ACHN (cell line): ENCODE measurements at regions not wholly inside any gene's neighbourhood (a gene's known extent, or its start where the extent isn't known, plus 50 kb on each side); places are given as distances from the start of the nearest gene placed in this dataset.
A peak's percentile ranks its signal among the peaks of the same experiment; 100 is the strongest.
"Not testable (repeated sequence)": the region's sequence is repeated elsewhere in the genome, so short reads cannot be mapped to it uniquely, and the experiment has no call there.

Experiments
- DNase-seq: peaks from one replicate; pipeline ENCODE4 v3.0.0-alpha.2; 2015
- in situ Hi-C: cut with HindIII; loops from 2 replicates; pipeline ENCODE4 v1.10.0; 2017; ENCODE audit warnings: low sequenced_read_pairs, low pct_ligation_motif_present, low pct_unique_long_range_greater_than_20kb

DNA sequence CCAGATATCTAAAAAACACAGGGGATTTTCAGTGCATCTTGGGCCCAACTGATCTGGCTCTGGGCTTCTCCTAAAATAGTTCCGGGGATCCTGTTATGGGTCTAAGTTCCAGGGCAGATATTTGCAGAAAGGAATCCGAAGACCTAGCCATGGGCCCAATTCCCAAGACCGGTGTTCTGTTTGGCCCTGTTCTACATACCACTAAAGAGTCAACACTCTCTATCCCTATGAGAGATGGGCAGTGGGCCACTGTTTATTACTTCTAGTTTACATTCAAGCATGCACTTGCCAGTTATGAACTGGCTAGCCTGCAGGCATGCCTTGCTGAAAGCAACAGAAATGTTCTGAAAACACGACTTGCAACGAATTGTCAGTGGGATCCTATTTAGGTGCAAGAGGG lies 87.4 kb upstream of the PLCB4 start:
- DNase-seq: no peak
- in situ Hi-C loops: no loop called here

DNA sequence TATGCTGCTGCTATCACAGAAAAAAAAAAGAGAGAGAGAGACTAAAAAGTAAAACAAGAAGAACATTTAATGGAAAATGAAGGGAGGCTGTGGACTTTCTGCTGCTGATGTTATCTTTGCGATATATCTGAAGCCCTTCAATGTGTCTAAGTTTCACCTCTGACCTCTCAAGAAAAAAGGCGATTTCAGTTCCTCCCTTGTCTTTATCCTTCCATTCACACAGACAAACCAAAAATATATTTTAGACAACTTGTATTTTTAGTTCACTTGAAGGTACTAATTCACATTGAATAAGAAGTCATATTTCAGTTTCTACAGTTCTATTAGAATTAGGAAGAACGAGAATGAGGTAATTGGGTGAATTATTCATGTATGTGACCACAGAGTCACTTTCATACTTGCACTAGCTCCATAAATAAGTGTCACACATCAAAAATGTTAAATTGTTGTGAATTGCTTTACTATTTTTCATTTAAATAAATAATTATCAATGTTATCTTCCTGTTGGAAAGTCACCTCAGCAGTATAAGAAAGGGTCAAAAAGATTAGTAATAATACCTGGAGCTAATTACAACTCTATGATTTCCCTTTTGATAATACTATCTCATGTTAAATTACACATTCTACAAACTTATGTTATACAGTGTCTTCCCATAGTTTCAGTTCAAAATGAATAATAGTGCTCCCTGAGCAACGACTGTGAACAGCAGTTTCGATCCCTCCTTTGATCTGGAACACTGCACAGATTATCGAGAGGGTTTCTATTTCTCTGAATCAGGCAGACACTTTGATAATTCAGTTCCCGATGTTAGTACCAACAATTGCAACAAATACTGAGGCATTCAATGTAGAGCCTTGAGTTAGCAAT lies 85.2 kb upstream of the PLCB4 start:
- in situ Hi-C loops: no loop called here
- no peak for DNase-seq

DNA sequence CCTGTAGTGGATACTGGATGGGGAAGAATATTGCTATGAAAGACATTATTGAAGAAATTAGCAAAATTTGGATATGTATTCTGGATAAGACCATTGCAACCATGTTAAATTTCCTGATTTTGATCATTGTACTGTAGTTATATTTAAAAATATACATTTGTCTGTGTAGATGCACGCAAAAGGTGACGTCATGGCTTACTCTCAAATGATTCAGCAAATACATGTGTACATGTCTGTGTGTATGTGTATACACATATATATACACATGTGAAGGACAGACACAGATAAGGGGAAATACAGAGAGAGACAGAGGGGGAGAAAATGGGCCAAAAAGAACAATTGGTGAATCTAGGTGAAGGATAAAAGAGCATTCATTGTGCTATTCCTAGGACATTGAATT lies 82.3 kb upstream of the PLCB4 start:
- no peak for DNase-seq
- in situ Hi-C loops: no loop called here

DNA sequence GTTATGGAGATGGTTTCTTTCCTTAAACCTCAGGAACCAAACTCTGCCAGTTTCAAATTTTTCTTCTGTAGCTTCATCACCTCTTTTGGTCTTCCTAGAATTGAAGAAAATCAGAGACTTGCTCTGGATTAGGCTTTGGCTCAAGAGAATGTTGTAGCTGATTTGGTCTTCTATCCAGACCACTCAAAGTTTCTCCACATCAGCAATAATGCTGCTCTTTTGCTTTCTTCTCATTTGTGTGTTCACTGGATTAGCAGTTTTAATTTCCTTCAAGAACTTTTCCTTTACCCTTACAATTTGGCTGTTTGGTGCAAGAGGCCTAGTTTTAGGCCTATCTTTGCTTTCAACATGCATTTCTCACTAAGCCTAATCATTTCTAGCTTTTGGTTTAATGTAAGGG lies 78.1 kb upstream of the PLCB4 start:
- in situ Hi-C loops: no loop called here

DNA sequence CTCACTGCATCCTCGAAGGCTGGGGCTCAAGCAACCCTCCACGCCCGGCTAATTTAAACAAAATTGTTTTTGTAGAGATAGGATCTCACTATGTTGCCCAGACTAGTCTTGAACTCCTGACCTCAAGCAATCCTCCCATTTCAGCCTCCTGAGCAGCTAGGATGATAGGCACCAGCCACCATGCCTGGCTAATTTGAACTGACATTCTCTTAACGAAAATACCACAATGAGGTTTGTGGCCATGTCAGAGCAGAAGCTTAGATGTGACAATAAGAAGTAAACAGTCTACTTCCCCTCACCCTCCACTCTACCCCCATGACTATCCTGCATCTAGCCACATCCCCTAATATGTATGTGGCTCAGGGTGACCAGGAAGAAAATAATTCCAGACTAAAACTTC lies 74.8 kb upstream of the PLCB4 start:
- DNase-seq: no peak
- in situ Hi-C loops: no loop called here

More for the DNA sequence above, 78.1 kb upstream of the PLCB4 start:
- DNase-seq: no peak

DNA sequence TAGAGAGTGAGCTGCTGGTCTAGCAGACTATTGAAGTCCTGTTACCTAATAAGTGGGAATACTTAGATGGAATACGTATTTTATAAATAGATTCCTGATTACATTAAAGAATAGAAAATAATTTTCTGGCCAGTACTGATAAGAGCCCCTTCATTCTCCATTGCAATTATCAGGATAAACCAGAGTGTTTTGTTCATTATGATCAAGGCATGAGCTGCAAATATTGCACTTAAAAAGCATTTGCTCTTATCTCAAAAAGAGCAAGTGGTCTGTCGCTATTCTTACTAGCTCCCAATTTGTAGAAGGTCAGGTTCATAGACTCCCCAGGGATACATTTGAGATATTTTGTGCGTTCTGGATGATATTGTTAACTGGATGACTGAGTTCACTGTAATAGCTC lies 73.1 kb upstream of the PLCB4 start:
- no peak for DNase-seq
- in situ Hi-C loops: no loop called here

DNA sequence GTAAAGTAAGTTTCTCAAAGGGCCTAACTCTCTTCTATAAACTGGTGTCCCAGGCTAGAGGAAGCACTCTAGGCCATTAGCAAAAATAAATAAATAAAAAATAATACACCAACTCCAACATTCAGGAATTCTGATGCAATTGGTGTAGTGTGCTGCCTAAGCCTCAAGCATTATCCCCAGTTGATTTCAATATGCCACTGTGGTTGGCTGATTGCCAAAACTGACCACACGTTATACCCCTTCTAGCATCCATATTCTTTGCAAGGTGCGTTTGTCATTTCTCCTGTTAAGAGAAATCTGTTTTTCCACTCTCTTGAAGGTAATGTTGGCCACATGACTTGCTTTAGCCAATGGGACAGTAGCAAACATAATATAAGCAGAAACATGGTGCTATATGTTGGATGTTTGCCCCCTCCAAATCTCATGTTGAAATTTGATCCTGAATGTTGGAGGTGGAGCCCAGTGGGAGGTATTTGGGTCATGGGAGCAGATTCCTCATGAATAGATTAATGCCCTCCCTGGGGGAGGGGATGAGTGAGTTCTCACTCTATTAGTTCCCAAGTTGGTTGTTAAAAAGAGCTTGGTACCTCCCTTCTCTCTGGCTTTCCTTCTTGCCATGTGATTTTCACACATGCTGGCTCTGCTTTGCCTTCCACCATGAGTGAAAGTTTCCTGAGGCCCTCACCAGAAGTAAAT lies 71.9 kb upstream of the PLCB4 start:
- in situ Hi-C loops: no loop called here
- DNase-seq: no peak

DNA sequence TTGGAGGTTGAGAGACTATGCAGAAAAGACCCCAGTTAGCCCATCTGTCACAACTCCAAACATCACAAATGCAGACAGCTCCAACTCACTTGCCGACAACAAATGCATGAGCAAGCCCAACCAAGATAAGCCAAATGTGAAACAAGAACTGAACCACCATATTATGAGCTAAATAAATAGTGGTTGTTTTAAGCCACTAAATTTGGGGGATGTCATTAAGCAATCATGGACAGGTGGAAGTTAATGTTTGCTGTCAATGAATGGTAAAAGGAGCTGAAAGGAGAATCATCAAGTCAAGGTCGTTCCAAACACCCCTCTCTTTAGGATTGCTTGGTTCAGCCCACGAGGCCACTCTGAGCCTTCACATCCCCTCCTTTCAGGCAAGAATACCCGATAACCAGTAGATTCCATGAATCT lies 71.2 kb upstream of the PLCB4 start:
- DNase-seq: no peak

DNA sequence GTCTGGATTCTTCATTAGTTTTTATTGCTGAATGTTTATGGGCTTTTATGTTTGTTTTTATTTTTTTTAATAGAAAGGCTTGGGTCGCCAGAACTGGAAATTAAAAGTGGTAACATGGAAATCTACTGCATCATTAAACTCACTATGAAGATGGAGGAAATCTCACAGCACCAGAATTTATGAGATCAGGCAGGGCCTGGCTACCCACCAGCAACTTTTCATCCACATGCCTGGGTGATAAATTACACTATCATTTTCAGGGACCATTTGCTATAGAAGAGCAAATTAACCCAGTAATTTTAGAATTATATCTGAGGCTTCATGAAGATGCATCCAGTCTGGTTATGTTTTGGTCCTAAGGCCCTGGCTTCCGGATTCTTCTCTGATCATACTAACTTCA lies 57.8 kb upstream of the PLCB4 start:
- in situ Hi-C loops: no loop called here
- DNase-seq: no peak

More for the DNA sequence above, 71.2 kb upstream of the PLCB4 start:
- in situ Hi-C loops: no loop called here

DNA sequence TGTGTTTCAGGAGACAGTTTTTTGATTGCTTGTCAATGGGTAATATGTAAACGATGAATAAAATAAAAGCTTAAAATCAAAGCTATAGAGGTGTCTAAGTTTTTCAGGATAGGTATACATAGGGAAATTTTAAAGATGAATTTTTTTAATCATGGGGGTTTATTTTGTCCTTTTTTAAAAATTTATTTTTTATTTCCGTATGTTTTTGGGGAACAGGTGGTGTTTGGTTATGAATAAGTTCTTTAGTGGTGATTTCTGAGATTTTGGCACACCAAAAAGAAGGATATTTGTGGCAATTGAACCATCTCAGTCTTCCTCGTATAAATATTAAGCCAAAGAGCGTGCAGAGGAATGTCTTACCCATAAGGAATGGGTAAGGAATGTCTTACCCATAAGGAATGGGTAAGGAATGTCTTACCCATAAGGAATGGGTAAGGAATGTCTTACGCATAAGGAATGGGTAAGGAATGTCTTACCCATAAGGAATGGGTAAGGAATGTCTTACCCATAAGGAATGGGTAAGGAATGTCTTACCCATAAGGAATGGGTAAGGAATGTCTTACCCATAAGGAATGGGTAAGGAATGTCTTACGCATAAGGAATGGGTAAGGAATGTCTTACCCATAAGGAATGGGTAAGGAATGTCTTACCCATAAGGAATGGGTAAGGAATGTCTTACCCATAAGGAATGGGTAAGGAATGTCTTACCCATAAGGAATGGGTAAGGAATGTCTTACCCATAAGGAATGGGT lies 53.5 kb upstream of the PLCB4 start:
- in situ Hi-C loops: not testable (repeated sequence)
- DNase-seq: peak; percentile 87

DNA sequence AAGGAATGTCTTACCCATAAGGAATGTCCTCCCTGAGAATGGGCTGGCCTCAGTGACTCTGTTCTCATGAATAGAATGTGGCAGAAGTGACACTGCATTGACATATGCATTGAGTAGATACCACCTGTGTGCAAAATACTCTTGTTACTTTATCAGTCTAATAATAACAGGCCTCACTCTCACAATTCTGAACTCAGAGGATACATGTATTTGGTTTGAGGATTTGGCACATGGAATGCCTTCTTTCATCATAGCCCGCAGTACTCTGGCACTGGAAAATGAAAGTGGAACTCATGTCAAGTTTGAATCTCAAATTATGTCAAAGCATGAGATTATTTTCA lies 52.9 kb upstream of the PLCB4 start:
- in situ Hi-C loops: no loop called here
- peak; percentile 95 for DNase-seq

DNA sequence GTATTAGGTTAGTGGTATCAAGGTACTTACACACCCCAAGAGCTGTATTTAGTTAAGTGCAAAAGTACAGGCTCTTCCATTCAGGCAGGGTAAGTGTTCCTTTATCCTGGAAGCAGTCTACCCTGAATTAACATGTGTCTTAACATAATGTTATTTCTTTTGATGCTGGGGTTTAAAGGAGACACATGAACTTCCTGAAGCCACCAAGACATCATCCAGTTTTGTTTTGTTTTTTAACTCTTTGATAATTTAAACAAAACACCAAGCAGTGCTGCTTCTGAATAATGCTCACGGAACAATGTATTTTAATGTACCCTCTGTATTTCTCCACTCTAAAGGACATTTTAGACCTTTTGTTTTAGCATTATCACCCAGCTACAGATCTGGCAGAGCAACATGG lies 50.5 kb upstream of the PLCB4 start:
- no peak for DNase-seq
- in situ Hi-C loops: no loop called here
